Endodermal cell (in vitro differentiated cells): ENCODE measurements at regions not wholly inside any gene's neighbourhood (a gene's known extent, or its start where the extent isn't known, plus 50 kb on each side); places are given as distances from the start of the nearest gene placed in this dataset.

Source experiments
- DNase-seq: peaks from one replicate; pipeline ENCODE4 v3.0.0-alpha.2; 2017
- H3K27ac ChIP-seq: 2 replicates; pipeline ENCODE4 v1.5.1; 2013; ENCODE audit warnings: mild to moderate bottlenecking, low read depth, low read length, moderate library complexity
- H3K27me3 ChIP-seq: 2 replicates; pipeline ENCODE4 v1.6.1; 2013; ENCODE audit warnings: mild to moderate bottlenecking, low read length, moderate library complexity; ENCODE audit not compliant: insufficient read depth, control insufficient read depth, poor library complexity, severe bottlenecking
- H3K36me3 ChIP-seq: 2 replicates; pipeline ENCODE4 v1.7.0; 2013; ENCODE audit warnings: mild to moderate bottlenecking, low read length, moderate library complexity; ENCODE audit not compliant: control insufficient read depth, insufficient read depth
- H3K4me1 ChIP-seq: one replicate; pipeline ENCODE4 v1.7.0; 2013; ENCODE audit warnings: low read length; ENCODE audit not compliant: control insufficient read depth, insufficient read depth
- H3K4me3 ChIP-seq: 2 replicates; pipeline ENCODE4 v1.5.1; 2013; ENCODE audit warnings: mild to moderate bottlenecking, low read length, moderate library complexity
- H3K9ac ChIP-seq: 2 replicates; pipeline ENCODE4 v1.6.1; 2013; ENCODE audit warnings: mild to moderate bottlenecking, low read length, moderate library complexity; ENCODE audit not compliant: poor library complexity, severe bottlenecking; ENCODE audit errors: extremely low read depth
- H3K9me3 ChIP-seq: 2 replicates; pipeline ENCODE4 v1.6.1; 2013; ENCODE audit warnings: mild to moderate bottlenecking, low read length, moderate library complexity; ENCODE audit not compliant: control insufficient read depth
- H3K27ac Mint-ChIP-seq: 2 replicates; pipeline ENCODE4 v1.8.0; 2020; ENCODE audit warnings: mixed read lengths
- H3K27me3 Mint-ChIP-seq: 2 replicates; pipeline ENCODE4 v1.8.0; 2021; ENCODE audit warnings: mild to moderate bottlenecking, mixed read lengths; ENCODE audit not compliant: insufficient read depth
- H3K36me3 Mint-ChIP-seq: 2 replicates; pipeline ENCODE4 v1.8.0; 2020; ENCODE audit warnings: low read depth, mixed read lengths
- H3K4me1 Mint-ChIP-seq: 2 replicates; pipeline ENCODE4 v1.8.0; 2020; ENCODE audit warnings: mixed read lengths
- H3K4me3 Mint-ChIP-seq: 2 replicates; pipeline ENCODE4 v1.8.0; 2020; ENCODE audit warnings: mild to moderate bottlenecking, moderate library complexity, mixed read lengths
- H3K9me3 Mint-ChIP-seq: 2 replicates; pipeline ENCODE4 v1.8.0; 2020; ENCODE audit warnings: mild to moderate bottlenecking, mixed read lengths
- CTCF ChIP-seq: fragments of 200-600 bp; sonication (generic); conservative IDR thresholded peaks from 2 replicates; pipeline ENCODE4 v1.5.0; 2021; ENCODE audit warnings: antibody characterized with exemption, mild to moderate bottlenecking
- WGBS, 2 experiments: methylation state at CpG; one replicate each; pipeline versions ENCODE4 v1.1.5 to v1.1.7; 2013; ENCODE audit warnings: missing lambda C conversion rate in 2 of 2, mixed read lengths in 1 of 2; ENCODE audit not compliant: insufficient coverage in 1 of 2, insufficient read length in 1 of 2; 5-methylcytosine and 5-hydroxymethylcytosine counted together

- H3K36me3 ChIP-seq, result no peaks in the 10 kb centered on the region
- Mint-ChIP-seq H3K27ac (no peak overlapping the region), H3K9me3 (peaks cover 5% of the 10 kb centered on the region), H3K4me3 (no peak overlapping the region), H3K4me1 (peaks cover 19% of the 10 kb centered on the region), H3K36me3 (no peaks in the 10 kb centered on the region), H3K27me3 (peaks cover 6% of the 10 kb centered on the region)
- peak; percentile 9 for DNase-seq
- no peaks in the 10 kb centered on the region for H3K27me3 ChIP-seq
- H3K4me3 ChIP-seq, result no peak overlapping the region
- no peak overlapping the region for H3K27ac ChIP-seq
- H3K9me3 ChIP-seq, result peaks cover 10% of the 10 kb centered on the region
- H3K9ac ChIP-seq, result no peak overlapping the region
- TF ChIP-seq CTCF, result no peak
- H3K4me1 ChIP-seq, result no peaks in the 10 kb centered on the region
- WGBS, 2 experiments, result 91 to 100% methylated on average over 3 to 4 of the region's 4 CpGs
Measured at GRCh38 chr2:120638450-120638849, 97.2 kb upstream of the GLI2 start.

- Mint-ChIP-seq H3K4me1 (peaks cover 9% of the 10 kb centered on the region), H3K36me3 (no peaks in the 10 kb centered on the region), H3K27ac (no peak overlapping the region), H3K4me3 (no peak overlapping the region), H3K9me3 (peaks cover 5% of the 10 kb centered on the region), H3K27me3 (peaks cover 8% of the 10 kb centered on the region)
- peak; percentile 48 for DNase-seq
- Histone ChIP-seq H3K4me1 (no peaks in the 10 kb centered on the region), H3K27ac (no peak overlapping the region), H3K27me3 (no peaks in the 10 kb centered on the region), H3K36me3 (no peaks in the 10 kb centered on the region), H3K9ac (no peak overlapping the region), H3K4me3 (no peak overlapping the region), H3K9me3 (peaks cover 10% of the 10 kb centered on the region)
- WGBS, 2 experiments, result 90 to 93% methylated on average over 4 to 5 of the region's 5 CpGs
- TF ChIP-seq CTCF, result no peak
Measured at GRCh38 chr2:120641366-120641771, 94.3 kb upstream of the GLI2 start.

- Mint-ChIP-seq H3K36me3 (no peaks in the 10 kb centered on the region), H3K27ac (no peak overlapping the region), H3K4me3 (no peak overlapping the region), H3K27me3 (peaks cover 8% of the 10 kb centered on the region), H3K9me3 (peaks cover 7% of the 10 kb centered on the region), H3K4me1 (peaks cover 7% of the 10 kb centered on the region)
- WGBS, 2 experiments, result 93 to 96% methylated on average over 2 to 4 of the region's 4 CpGs
- Histone ChIP-seq H3K4me1 (no peaks in the 10 kb centered on the region), H3K27ac (no peak overlapping the region), H3K27me3 (no peaks in the 10 kb centered on the region), H3K9ac (no peak overlapping the region), H3K36me3 (no peaks in the 10 kb centered on the region), H3K9me3 (peaks cover 10% of the 10 kb centered on the region), H3K4me3 (no peak overlapping the region)
- peak; percentile 20 for DNase-seq
- no peak for TF ChIP-seq CTCF
Measured at GRCh38 chr2:120642646-120643045, 93.0 kb upstream of the GLI2 start.
